IMR-90 (cell line): ENCODE measurements at regions not wholly inside any gene's neighbourhood (a gene's known extent, or its start where the extent isn't known, plus 50 kb on each side); places are given as distances from the start of the nearest gene placed in this dataset.

Experiments used
- ATAC-seq: fragments of 200-7000 bp; cut with Tn5 transposase; 2 replicates; pipeline ENCODE4 v1.9.1; 2020; ENCODE audit warnings: low read depth, mild to moderate bottlenecking, moderate library complexity
- BruUV-seq: library from RNA; stranded (reverse); fragments of 400-500 nt; replicated peaks from 2 replicates; lab custom pipeline; 2021; lab: Mats Ljungman, UMichigan
- CTCF ChIA-PET: fragments of 300-600 bp; formaldehyde crosslinking; extraction: SDS; loops from one replicate; lab custom pipeline; 2021; ENCODE audit warnings: antibody characterized with exemption; lab: Yijun Ruan, JAX
- POLR2A ChIA-PET: fragments of 300-600 bp; sonication (Branson Sonifier 250); formaldehyde crosslinking; loops from one replicate; lab custom pipeline; 2022; ENCODE audit warnings: antibody characterized with exemption; ENCODE audit not compliant: unreplicated experiment; lab: Charles Lee
- DNase-seq: peaks from one replicate; pipeline ENCODE4 v3.0.0; 2013
- H2AFZ ChIP-seq: replicated peaks from 2 replicates; pipeline ENCODE3; 2013; ENCODE audit warnings: low read length, mild to moderate bottlenecking; ENCODE audit not compliant: poor library complexity
- H2AK5ac ChIP-seq: 2 replicates; pipeline ENCODE4 v1.6.1; 2013; ENCODE audit warnings: low read depth, low read length, inconsistent platforms
- H2AK9ac ChIP-seq: replicated peaks from 2 replicates; pipeline ENCODE3; 2013; ENCODE audit warnings: mild to moderate bottlenecking, low read depth, low read length, moderate library complexity; ENCODE audit not compliant: poor library complexity
- H2BK120ac ChIP-seq: 2 replicates; pipeline ENCODE4 v1.6.1; 2013; ENCODE audit warnings: low read depth, low read length, inconsistent platforms
- H2BK15ac ChIP-seq: 3 replicates; pipeline ENCODE4 v1.6.1; 2013; ENCODE audit warnings: low read depth, low read length, inconsistent platforms
- H2BK20ac ChIP-seq: 2 replicates; pipeline ENCODE4 v1.6.1; 2013; ENCODE audit warnings: low read depth, mild to moderate bottlenecking, inconsistent platforms, low read length, moderate library complexity
- H2BK5ac ChIP-seq: 2 replicates; pipeline ENCODE4 v1.6.1; 2013; ENCODE audit warnings: mild to moderate bottlenecking, low read depth, low read length, inconsistent platforms; ENCODE audit not compliant: poor library complexity, severe bottlenecking
- H3K14ac ChIP-seq: replicated peaks from 2 replicates; pipeline ENCODE4 v1.6.1; 2013; ENCODE audit warnings: low read depth, low read length, inconsistent platforms
- H3K18ac ChIP-seq: 2 replicates; pipeline ENCODE4 v1.6.1; 2013; ENCODE audit warnings: low read depth, low read length, control low read depth
- H3K23ac ChIP-seq: 2 replicates; pipeline ENCODE4 v1.6.1; 2013; ENCODE audit warnings: low read depth, low read length, inconsistent platforms
- H3K27ac ChIP-seq: 2 replicates; pipeline ENCODE4 v1.5.1; 2013; ENCODE audit warnings: mild to moderate bottlenecking, control low read depth, low read length; ENCODE audit not compliant: insufficient read depth
- H3K27me3 ChIP-seq: 2 replicates; pipeline ENCODE4 v1.6.1; 2013; ENCODE audit warnings: low read length; ENCODE audit not compliant: control insufficient read depth, insufficient read depth
- H3K36me3 ChIP-seq: 2 replicates; pipeline ENCODE4 v1.6.1; 2013; ENCODE audit warnings: low read length, mixed read lengths; ENCODE audit not compliant: control insufficient read depth, insufficient read depth
- H3K4ac ChIP-seq: 2 replicates; pipeline ENCODE4 v1.6.1; 2013; ENCODE audit warnings: low read depth, low read length, inconsistent platforms
- H3K4me1 ChIP-seq: 2 replicates; pipeline ENCODE4 v1.6.1; 2013; ENCODE audit warnings: low read length, mixed read lengths; ENCODE audit not compliant: control insufficient read depth, insufficient read depth
- H3K4me2 ChIP-seq: 2 replicates; pipeline ENCODE4 v1.6.1; 2013; ENCODE audit warnings: low read depth, mild to moderate bottlenecking, control low read depth, low read length, moderate library complexity
- H3K4me3 ChIP-seq: 2 replicates; pipeline ENCODE4 v1.5.1; 2013; ENCODE audit warnings: low read depth, mild to moderate bottlenecking, control low read depth, low read length, moderate library complexity; ENCODE audit not compliant: insufficient read depth
- H3K56ac ChIP-seq: 2 replicates; pipeline ENCODE4 v1.6.1; 2013; ENCODE audit warnings: low read length, inconsistent platforms; ENCODE audit not compliant: insufficient read depth; ENCODE audit errors: extremely low read depth
- H3K79me1 ChIP-seq, 2 experiments: 2 replicates each; pipeline ENCODE4 v1.6.1; 2013; ENCODE audit warnings: low read length in 2 of 2, inconsistent platforms in 1 of 2, low read depth in 1 of 2
- H3K9ac ChIP-seq: 2 replicates; pipeline ENCODE4 v1.6.1; 2013; ENCODE audit warnings: low read depth, low read length, control low read depth
- H3K9me1 ChIP-seq: 2 replicates; pipeline ENCODE4 v1.6.1; 2013; ENCODE audit warnings: low read length, inconsistent platforms; ENCODE audit not compliant: insufficient read depth
- H3K9me3 ChIP-seq: 2 replicates; pipeline ENCODE4 v1.6.1; 2013; ENCODE audit warnings: low read length; ENCODE audit not compliant: control insufficient read depth, insufficient read depth
- H4K20me1 ChIP-seq: 2 replicates; pipeline ENCODE4 v1.6.1; 2013; ENCODE audit warnings: low read length, inconsistent platforms; ENCODE audit not compliant: insufficient read depth
- H4K5ac ChIP-seq: 2 replicates; pipeline ENCODE4 v1.6.1; 2013; ENCODE audit warnings: mild to moderate bottlenecking, low read depth, low read length, control low read depth
- H4K8ac ChIP-seq, 2 experiments: 2 replicates each; pipeline ENCODE4 v1.6.1; 2013; ENCODE audit warnings: low read depth in 2 of 2, low read length in 2 of 2, control low read depth in 1 of 2, inconsistent platforms in 1 of 2
- H4K91ac ChIP-seq: 2 replicates; pipeline ENCODE4 v1.6.1; 2013; ENCODE audit warnings: low read depth, low read length, inconsistent platforms; ENCODE audit not compliant: insufficient read depth
- BHLHE40 ChIP-seq: fragments of 150-350 bp; IDR thresholded peaks from 2 replicates; pipeline ENCODE4 v1.6.1; 2016; ENCODE audit warnings: mild to moderate bottlenecking, low read depth, low read length
- CEBPB ChIP-seq: IDR thresholded peaks from 2 replicates; pipeline ENCODE4 v1.6.1; 2012; ENCODE audit warnings: low read depth, low read length, improper control_type of control experiment
- CHD1 ChIP-seq: IDR thresholded peaks from 2 replicates; pipeline ENCODE4 v1.6.1; 2012; ENCODE audit warnings: low read depth, low read length, improper control_type of control experiment
- FOS ChIP-seq: fragments of 150-350 bp; IDR thresholded peaks from 2 replicates; pipeline ENCODE4 v1.6.1; 2016; ENCODE audit warnings: low read depth, low read length
- MAFK ChIP-seq: IDR thresholded peaks from 2 replicates; pipeline ENCODE4 v1.6.1; 2012; ENCODE audit warnings: low read depth, low read length, improper control_type of control experiment
- MAZ ChIP-seq: IDR thresholded peaks from 2 replicates; pipeline ENCODE4 v1.6.1; 2012; ENCODE audit warnings: low read depth, mild to moderate bottlenecking, low read length, improper control_type of control experiment, moderate library complexity, borderline replicate concordance
- MXI1 ChIP-seq: IDR thresholded peaks from 2 replicates; pipeline ENCODE4 v1.6.1; 2012; ENCODE audit warnings: low read depth, mild to moderate bottlenecking, low read length, moderate library complexity, borderline replicate concordance
- NFE2L2 ChIP-seq: fragments of 150-350 bp; IDR thresholded peaks from 2 replicates; pipeline ENCODE4 v1.6.1; 2016; ENCODE audit warnings: low read depth, mild to moderate bottlenecking, low read length
- POLR2A ChIP-seq: IDR thresholded peaks from 2 replicates; pipeline ENCODE4 v1.6.1; 2012; ENCODE audit warnings: mild to moderate bottlenecking, low read depth, low read length
- RAD21 ChIP-seq: IDR thresholded peaks from 2 replicates; pipeline ENCODE4 v1.6.1; 2012; ENCODE audit warnings: low read length, improper control_type of control experiment
- RCOR1 ChIP-seq: IDR thresholded peaks from 2 replicates; pipeline ENCODE4 v1.6.1; 2012; ENCODE audit warnings: mild to moderate bottlenecking, low read length, improper control_type of control experiment; ENCODE audit not compliant: insufficient replicate concordance
- RFX5 ChIP-seq: IDR thresholded peaks from 2 replicates; pipeline ENCODE4 v1.8.0; 2012; ENCODE audit warnings: low read depth, mild to moderate bottlenecking, low read length, moderate library complexity
- SMC3 ChIP-seq: fragments of 150-350 bp; IDR thresholded peaks from 2 replicates; pipeline ENCODE4 v1.6.1; 2016; ENCODE audit warnings: low read depth, mild to moderate bottlenecking, antibody characterized with exemption, low read length, moderate library complexity
- WGBS, 2 experiments: methylation state at CpG; one replicate each; pipeline versions ENCODE4 v1.1.5 to v1.1.7; 2013; ENCODE audit warnings: missing lambda C conversion rate in 2 of 2; ENCODE audit not compliant: insufficient read length in 1 of 2; ENCODE audit errors: extremely low coverage in 2 of 2; 5-methylcytosine and 5-hydroxymethylcytosine counted together
- dilution Hi-C: fragments of 300-500 bp; cut with HindIII; formaldehyde crosslinking; loops from one replicate; pipeline ENCODE4 v1.14.3; 2018; ENCODE audit warnings: low sequenced_read_pairs; ENCODE audit not compliant: unreplicated experiment
- in situ Hi-C: fragments of 300-500 bp; cut with MboI; formaldehyde crosslinking; loops from 3 replicates; pipeline ENCODE4 v1.14.3; 2019; ENCODE audit warnings: low sequenced_read_pairs, inconsistent platforms, mixed read lengths
- intact Hi-C: fragments of 100-400 bp; cut with micrococcal nuclease; formaldehyde crosslinking; loops from 2 replicates; pipeline ENCODE4 v1.10.0; 2022
- TF ChIP-seq, protein P1 (sequence below): fragments of 150-350 bp; IDR thresholded peaks from 2 replicates; pipeline ENCODE4 v1.6.1; 2016; ENCODE audit warnings: low read depth, mild to moderate bottlenecking, low read length, moderate library complexity, borderline replicate concordance
- TF ChIP-seq, protein P2 (sequence below): conservative IDR thresholded peaks from 2 replicates; pipeline ENCODE4 v1.5.1; 2012; ENCODE audit warnings: mild to moderate bottlenecking, low read depth, low read length, improper control_type of control experiment
- TF ChIP-seq, protein P3 (sequence below): fragments of 150-350 bp; IDR thresholded peaks from 2 replicates; pipeline ENCODE4 v1.6.1; 2017; ENCODE audit warnings: mild to moderate bottlenecking, antibody characterized with exemption, low read length, low read depth

DNA sequence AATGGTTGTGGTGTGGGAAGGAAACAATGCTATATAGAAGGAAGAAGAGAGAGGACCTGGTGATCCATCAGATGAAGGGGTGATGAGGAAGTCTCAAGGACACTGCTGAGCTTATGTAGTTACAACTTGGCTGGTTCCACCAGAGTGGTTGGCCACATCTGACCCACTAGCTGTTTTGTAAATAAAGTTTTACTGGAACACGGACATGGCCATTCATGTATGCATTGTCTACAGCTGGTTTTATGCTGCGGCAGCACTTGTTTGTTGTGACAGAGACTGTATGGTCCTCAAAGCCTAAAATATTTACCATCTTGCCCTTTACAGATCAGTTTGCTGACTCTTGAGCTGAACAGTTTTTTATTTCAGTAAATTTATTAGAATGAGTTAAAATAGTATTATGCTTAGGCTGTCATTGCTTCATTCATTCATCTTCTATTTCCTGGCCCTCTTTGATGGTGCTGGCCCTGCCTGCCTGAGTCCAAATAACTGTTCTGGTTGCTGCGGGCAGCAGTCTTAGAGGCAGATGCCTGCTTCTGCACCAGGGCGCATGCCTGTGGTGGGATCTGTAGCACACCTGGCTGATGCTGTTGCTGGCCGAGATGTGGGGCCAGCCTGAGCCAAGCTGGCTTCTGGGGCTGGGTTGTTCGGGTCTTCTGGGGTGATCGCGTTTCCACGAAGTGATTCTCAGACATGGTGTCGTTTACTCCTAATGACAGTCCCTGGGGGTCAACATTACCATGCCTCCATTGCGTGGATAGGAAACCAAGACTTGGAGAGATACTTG is 61.4 kb upstream of the WNT4 start:
- CTCF ChIA-PET: interaction anchor here (1.0 kb wide), 1 partner anchor 11 kb away, joined by 3 read pairs; no protein-coding TSS in a partner anchor
- dilution Hi-C loops (no loop called here), intact Hi-C loops (no loop called here), in situ Hi-C loops (no loop called here)
- Histone ChIP-seq H3K18ac (no peak overlapping the region), H2AK9ac (no peak overlapping the region), H3K9me1 (no peaks in the 10 kb centered on the region), H3K9me3 (0 out of 2 replicates have a peak, but pooled peaks cover 2% of the 10 kb centered on the region), H4K91ac (no peak overlapping the region), H2AK5ac (no peak overlapping the region), H4K5ac (no peak overlapping the region), H2AFZ (no peak overlapping the region), H4K8ac (no peak overlapping the region), H2BK5ac (no peak overlapping the region), H3K9ac (no peak overlapping the region), H3K23ac (no peak overlapping the region), H3K14ac (no peak overlapping the region), H3K4me1 (no peaks in the 10 kb centered on the region), H3K4me2 (no peak overlapping the region), H2BK20ac (no peak overlapping the region), H3K4ac (no peak overlapping the region), H4K20me1 (no peaks in the 10 kb centered on the region), H3K79me1 (no peaks in the 10 kb centered on the region), H3K56ac (no peak overlapping the region), H2BK15ac (no peak overlapping the region), H3K27me3 (peaks cover 57% of the 10 kb centered on the region), H3K36me3 (no peaks in the 10 kb centered on the region), H3K4me3 (no peak overlapping the region), H2BK120ac (no peak overlapping the region), H3K27ac (no peak overlapping the region)
- ATAC-seq: no peak
- WGBS, 2 experiments: 70% methylated on average over 6 of the region's 11 CpGs; no CpG with 5 or more reads in 1 of the 2 experiments
- BruUV-seq: no TSS peak
- no peak for DNase-seq
- POLR2A ChIA-PET: no interaction called here
- no peak for TF ChIP-seq MXI1
- no peak for TF ChIP-seq MAZ
- no peak for TF ChIP-seq NFE2L2
- TF ChIP-seq, protein P1, sequence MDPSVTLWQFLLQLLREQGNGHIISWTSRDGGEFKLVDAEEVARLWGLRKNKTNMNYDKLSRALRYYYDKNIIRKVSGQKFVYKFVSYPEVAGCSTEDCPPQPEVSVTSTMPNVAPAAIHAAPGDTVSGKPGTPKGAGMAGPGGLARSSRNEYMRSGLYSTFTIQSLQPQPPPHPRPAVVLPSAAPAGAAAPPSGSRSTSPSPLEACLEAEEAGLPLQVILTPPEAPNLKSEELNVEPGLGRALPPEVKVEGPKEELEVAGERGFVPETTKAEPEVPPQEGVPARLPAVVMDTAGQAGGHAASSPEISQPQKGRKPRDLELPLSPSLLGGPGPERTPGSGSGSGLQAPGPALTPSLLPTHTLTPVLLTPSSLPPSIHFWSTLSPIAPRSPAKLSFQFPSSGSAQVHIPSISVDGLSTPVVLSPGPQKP: no peak
- no peak for TF ChIP-seq CHD1
- no peak for TF ChIP-seq MAFK
- no peak for TF ChIP-seq RFX5
- TF ChIP-seq, protein P2, sequence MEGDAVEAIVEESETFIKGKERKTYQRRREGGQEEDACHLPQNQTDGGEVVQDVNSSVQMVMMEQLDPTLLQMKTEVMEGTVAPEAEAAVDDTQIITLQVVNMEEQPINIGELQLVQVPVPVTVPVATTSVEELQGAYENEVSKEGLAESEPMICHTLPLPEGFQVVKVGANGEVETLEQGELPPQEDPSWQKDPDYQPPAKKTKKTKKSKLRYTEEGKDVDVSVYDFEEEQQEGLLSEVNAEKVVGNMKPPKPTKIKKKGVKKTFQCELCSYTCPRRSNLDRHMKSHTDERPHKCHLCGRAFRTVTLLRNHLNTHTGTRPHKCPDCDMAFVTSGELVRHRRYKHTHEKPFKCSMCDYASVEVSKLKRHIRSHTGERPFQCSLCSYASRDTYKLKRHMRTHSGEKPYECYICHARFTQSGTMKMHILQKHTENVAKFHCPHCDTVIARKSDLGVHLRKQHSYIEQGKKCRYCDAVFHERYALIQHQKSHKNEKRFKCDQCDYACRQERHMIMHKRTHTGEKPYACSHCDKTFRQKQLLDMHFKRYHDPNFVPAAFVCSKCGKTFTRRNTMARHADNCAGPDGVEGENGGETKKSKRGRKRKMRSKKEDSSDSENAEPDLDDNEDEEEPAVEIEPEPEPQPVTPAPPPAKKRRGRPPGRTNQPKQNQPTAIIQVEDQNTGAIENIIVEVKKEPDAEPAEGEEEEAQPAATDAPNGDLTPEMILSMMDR: no peak
- no peak for TF ChIP-seq FOS
- no peak for TF ChIP-seq POLR2A
- no peak for TF ChIP-seq CEBPB
- TF ChIP-seq, protein P3, sequence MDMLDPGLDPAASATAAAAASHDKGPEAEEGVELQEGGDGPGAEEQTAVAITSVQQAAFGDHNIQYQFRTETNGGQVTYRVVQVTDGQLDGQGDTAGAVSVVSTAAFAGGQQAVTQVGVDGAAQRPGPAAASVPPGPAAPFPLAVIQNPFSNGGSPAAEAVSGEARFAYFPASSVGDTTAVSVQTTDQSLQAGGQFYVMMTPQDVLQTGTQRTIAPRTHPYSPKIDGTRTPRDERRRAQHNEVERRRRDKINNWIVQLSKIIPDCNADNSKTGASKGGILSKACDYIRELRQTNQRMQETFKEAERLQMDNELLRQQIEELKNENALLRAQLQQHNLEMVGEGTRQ: no peak
- TF ChIP-seq BHLHE40: no peak
- TF ChIP-seq RCOR1: no peak
- TF ChIP-seq RAD21: no peak
- no peak for TF ChIP-seq SMC3
